Inflammatory macrophage (primary cell): ENCODE measurements at regions not wholly inside any gene's neighbourhood (a gene's known extent, or its start where the extent isn't known, plus 50 kb on each side); places are given as distances from the start of the nearest gene placed in this dataset.

Source experiments
- DNase-seq, 2 donors: peaks; one replicate each; pipeline ENCODE4 v3.0.0-alpha.2; 2020 to 2022

DNA sequence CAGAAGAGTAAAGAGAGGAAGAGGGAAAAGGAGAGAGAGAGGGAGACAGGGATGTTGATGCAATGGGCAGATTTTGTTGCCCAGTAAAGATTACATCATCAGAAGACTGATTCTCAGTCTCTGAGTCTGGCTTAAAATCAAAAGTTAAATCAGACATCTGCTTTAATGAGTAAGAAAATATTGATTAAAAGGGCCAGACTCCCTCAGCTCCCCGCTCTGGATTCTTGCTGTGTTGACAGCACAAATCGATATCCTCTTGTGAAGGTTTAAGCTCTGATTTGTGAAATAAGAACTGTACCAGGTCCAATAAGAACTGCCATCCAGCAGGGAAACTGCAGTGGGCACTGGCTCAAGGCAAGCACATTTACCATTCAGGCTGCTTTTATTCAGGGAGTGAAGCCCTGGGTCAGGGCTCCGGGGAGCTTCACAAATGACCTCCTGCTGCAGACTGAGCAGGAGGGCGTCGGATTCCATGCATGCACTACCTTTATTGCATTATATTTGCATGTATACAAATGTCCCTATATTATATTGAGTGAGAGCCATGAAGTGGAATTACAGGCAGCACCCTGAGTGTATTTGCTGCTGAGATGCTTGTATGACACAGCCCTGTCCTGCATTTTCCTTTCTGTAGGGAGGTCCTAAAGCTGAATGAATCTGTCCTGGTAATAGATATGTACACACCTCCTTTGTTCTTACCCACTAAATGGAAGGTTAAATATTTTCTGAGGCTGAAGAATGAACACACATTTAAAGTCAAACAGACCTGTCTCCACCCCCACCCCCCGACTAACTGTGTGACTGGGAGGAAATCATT is 401.5 kb downstream of the REEP3 start:
- DNase-seq: no peak

GRCh38 chr10:63929831-63930467 is 408.7 kb downstream of the REEP3 start:
- no peak for DNase-seq

DNA sequence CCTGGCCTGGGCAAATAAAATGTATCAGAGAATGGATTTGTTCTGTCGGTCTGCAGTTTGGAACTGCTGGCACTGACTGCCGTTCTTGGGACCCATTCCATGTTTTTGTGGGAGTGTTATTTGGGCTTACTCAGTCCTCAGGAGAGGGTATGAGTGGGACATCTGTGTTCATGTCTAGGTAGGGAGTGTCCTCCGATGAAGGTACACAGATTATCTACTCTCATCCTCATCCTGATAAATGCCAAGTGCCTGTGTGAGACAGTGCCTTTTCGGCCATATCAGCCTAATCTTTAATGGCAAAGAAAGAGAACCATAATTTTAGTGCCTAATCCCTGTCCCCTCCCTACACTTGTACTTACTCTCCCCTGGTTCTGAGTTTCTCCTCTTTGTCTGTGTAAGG is 409.4 kb downstream of the REEP3 start:
- DNase-seq: no peak

- peak in 1 of 2 donors; percentile 26 for DNase-seq
These were observed 414.5 kb downstream of the REEP3 start for GRCh38 chr10:63935705-63936104.

DNA sequence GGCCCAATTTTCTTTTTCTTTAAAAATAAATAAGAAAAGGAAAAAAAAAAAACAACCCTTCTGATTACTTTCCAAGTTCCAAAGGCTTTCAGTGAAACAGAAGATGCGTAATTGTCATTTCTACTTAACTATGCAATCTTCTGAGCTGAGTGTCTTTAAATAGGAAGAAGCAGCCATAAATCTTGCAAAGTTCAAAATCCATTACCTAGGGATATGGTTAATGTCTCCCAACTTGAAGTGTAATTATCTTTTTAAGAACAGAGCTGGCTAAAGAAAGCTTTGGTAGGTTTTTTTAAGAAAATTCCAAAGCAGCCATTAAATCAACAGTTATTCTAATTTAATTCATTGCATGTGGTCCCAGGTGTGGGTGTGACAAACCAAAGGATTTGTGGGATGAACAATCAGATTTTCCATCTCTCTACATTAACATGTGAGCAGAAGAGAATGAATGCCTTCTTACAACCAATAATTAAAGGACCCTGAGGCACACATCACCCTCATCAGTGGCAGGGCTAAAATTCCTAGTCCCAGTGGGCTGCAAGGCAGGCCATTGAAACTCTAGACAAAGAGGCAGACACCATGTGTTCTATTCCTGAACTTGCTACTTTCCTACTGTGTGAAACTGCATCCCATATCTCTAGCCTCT is 419.2 kb downstream of the REEP3 start:
- no peak for DNase-seq

- DNase-seq: no peak
These were observed 443.2 kb downstream of the REEP3 start for GRCh38 chr10:63964406-63964805.

DNA sequence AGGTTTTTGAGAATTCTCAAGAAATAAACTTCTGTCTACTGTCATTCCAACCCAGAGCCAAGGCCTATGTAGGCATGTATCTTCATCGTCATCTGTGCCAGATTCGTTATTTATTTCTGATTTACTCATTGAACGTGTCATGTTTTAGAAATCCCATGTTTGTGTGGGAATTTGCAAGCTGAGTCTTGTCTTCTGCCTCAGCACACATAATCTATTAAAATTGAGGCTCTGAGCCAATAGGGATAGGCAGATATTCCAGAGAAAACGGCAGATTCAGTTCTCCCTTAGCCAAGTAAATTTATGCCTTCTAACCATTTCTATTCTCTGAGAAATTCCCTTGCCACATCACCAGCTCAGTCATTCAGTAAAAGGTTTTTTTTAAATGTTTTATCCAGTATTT is 444.6 kb downstream of the REEP3 start:
- no peak for DNase-seq

DNA sequence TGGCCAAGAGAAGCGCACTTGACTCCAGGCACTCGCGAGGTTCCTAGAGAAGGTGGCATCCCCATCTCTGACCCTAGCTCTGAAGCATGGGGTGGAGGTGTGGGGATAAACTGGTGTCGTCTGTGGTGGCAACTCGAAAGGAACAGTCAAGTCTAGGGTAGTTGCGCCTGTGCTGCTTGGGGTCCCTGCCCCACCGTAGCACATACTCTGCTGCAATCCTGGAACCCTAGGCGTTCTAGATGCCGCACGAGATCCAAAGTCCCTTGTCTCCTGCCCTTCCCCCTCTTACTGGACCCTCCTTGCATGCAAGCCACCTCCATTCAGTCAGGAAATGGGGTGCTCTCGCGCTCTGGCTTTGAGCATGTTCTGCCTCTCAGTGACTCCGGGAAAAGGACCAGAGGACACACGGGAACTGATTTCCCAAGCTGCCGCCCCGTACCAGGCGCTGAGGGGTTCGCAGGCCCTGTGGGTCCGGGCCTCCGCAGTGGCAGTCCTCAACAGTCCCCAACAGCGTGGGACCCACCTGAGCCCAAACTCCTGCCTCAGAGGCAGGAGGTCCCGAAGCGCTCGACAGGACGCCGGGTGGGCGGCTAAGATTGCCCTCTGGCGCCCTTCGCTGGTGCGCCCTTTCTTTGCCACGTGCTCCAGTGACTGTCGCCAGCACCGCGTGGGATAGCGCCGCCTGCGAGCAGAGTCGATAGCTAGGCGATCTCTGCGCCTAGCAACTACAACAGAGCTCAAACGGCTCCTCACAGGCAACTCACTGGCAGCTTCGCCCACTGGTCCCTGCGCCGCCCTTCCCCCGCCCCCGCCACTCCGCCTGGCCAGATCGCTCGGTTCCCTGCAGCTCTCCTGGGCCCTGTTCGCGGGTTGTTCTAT is 452.0 kb downstream of the REEP3 start:
- DNase-seq: no peak

- DNase-seq: peak; percentile 58 to 61
These were observed 455.3 kb downstream of the REEP3 start for GRCh38 chr10:63976538-63976937.

DNA sequence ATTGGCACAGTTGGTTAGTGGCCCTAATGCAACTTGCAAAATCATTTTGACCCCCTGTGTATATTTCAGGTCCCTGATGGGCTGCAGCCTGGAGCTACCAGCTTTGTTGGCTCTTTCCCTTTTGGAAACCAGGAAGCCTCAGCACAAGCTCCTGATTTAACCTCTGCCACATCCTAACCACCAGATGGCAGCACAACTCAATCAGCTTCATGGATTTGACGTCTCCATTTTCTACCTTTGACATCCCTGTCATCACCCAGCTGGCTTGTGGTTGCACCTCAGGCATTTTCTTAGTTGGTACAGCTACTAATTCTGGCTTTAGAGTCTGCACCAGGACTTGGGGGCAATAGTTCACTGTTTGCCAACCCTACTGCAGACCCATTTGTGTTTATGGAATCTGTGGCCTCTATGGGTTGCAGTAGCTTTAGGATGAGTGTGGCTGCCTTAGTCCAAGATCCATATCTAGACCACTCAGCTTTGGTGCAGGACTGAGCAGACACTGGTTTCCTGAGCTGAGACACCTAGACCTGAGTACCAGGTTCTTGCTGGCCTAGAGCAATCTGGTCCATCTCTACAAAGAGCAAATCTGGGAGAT is 456.2 kb downstream of the REEP3 start:
- DNase-seq: peak; percentile 56 to 68

GRCh38 chr10:63980870-63981269 is 459.7 kb downstream of the REEP3 start:
- peak; percentile 35 to 62 for DNase-seq

GRCh38 chr10:63984061-63984460 is 462.9 kb downstream of the REEP3 start:
- DNase-seq: peak; percentile 48 to 69

DNA sequence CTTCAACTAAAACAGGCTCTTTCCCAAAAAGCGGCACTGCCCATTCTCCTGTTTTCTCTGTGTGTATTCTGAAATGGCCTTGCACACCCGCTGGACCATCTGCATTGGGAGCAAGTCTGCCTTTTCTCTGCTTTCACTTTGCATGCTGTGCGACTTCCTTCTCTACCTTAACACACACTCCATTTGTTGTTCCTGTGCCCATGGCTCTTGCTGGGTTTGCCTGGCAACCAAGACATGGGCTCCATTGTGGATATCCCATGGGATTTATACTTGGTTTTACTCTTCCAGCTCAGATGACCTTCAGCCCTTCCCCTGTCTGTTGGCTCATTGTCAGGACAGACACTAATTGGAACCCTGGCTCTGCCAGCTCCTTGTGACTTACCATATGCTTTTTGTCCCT is 465.3 kb downstream of the REEP3 start:
- no peak for DNase-seq

GRCh38 chr10:63987212-63987611 is 466.0 kb downstream of the REEP3 start:
- DNase-seq: no peak

DNA sequence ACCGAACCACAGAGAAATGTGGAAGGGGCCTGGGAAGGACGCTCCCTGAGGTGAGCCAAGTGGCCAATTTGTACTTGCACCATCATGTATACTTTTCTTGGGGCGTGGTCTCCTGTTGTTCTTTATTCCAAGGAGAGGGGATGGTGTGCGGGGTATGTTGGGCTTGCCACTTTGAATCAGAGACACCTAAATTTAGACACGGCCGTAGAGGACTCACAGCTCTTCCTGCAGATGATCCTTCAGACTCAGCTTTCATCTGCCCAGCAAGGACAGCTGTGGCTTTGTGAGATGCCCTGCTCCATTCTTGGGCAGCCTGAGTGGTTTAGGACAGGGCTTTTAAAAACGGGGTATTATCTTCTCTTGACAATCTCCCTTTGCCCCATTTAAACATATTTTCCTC is 473.2 kb downstream of the REEP3 start:
- DNase-seq: no peak

GRCh38 chr10:64007157-64007556 is 486.0 kb downstream of the REEP3 start:
- no peak for DNase-seq

DNA sequence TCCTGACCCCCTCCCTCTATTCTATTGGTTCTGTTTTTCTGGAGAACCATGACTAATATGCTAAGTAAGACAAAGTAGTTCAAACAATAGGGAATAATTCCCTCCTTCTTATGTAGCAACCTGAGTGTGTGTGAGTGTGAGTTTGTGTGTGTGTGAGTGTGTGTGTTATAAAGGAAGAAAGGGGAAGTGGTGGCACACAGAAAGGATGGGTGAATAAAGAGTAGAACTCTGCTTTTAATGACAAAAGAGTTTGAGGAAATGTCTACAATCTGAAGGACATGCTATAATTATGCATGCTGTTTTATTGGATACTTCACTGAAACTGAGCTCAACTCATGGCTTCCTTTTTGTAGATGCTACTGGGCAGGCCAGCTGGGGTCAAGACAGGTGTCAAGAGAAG is 489.5 kb downstream of the REEP3 start:
- no peak for DNase-seq

GRCh38 chr10:64011912-64012714 is 490.9 kb downstream of the REEP3 start:
- no peak for DNase-seq

- DNase-seq: no peak
These were observed 493.1 kb downstream of the REEP3 start for GRCh38 chr10:64014281-64014680.

DNA sequence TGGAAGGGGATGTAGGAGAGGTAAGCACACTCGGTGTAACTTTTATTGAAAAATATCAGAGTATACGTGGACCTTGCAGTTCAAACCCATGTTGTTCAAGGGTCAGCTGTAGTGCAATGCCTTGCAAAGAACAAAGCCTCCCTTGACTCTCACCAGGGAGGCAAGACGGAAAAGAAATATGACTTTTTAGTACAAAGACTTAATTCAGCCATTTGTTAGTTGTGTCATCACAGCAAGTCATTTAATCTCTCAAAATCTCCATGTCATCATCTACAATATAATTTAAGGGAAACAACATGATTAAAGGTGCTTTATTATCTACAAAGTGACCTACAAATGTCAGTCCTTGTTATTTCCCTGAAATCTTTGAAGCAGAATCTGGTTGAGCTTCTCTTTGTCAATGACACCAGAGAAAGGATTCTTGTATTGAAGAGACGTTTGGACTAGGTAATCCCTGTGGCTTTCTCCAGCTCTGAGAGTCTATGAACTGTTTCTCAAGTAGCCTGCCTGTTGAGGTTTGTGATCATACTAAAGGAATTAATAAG is 502.8 kb downstream of the REEP3 start:
- DNase-seq: no peak

- DNase-seq: peak; percentile 78 to 86
These were observed 512.5 kb downstream of the REEP3 start for GRCh38 chr10:64033711-64034110.
